ENCODE measurements at regions not wholly inside any gene's neighbourhood (a gene's known extent, or its start where the extent isn't known, plus 50 kb on each side); places are given as distances from the start of the nearest gene placed in this dataset.

GRCh38 chr20:60087563-60088105 is 129.4 kb downstream of the CDH26 start:
- Histone ChIP-seq H3K9me3 (ENCODE audit: control insufficient read depth, insufficient read depth, low read length) (0 out of 2 replicates have a peak, but pooled peaks cover 3% of the 10 kb centered on the region), H3K4me3 (ENCODE audit: low read depth, low read length) (no peak overlapping the region; the same call in 1 of the 2 replicates), H3K27ac (ENCODE audit: low read depth, low read length) (no peak overlapping the region), H3K27me3 (ENCODE audit: control insufficient read depth, insufficient read depth, low read length) (peaks cover 25% of the 10 kb centered on the region)
- ChIA-PET POLR2A (interaction anchor here (1.0 kb wide), 1 partner anchor 25 kb away, joined by 7 read pairs; no protein-coding TSS in a partner anchor), CTCF (no interaction called here)
- DNase-seq (ENCODE audit: low read depth, low spot score), result no peak
- TF ChIP-seq, protein P1, sequence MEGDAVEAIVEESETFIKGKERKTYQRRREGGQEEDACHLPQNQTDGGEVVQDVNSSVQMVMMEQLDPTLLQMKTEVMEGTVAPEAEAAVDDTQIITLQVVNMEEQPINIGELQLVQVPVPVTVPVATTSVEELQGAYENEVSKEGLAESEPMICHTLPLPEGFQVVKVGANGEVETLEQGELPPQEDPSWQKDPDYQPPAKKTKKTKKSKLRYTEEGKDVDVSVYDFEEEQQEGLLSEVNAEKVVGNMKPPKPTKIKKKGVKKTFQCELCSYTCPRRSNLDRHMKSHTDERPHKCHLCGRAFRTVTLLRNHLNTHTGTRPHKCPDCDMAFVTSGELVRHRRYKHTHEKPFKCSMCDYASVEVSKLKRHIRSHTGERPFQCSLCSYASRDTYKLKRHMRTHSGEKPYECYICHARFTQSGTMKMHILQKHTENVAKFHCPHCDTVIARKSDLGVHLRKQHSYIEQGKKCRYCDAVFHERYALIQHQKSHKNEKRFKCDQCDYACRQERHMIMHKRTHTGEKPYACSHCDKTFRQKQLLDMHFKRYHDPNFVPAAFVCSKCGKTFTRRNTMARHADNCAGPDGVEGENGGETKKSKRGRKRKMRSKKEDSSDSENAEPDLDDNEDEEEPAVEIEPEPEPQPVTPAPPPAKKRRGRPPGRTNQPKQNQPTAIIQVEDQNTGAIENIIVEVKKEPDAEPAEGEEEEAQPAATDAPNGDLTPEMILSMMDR (IDR thresholded peaks at IDR 0.05; ENCODE audit: low read depth, low read length), result no peak

DNA sequence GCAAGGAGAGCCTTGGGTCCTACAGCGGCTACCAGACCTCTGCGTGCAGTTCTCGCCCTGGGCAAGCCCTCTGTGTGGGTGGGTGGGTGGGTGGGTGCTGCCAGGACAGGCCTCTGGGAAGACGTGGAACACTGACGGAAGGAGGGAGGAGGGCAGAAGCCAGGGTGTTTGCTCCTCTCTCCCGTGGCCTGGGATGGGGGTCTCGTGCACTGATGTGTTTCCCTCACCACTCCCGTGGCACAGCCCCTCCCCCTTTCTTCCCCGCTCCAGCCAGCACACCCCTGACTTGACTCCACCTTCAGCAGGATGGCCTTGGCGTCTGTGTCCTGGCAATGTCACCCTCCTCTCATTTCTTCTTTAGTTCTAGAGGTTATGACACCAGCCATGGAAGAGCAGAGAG is 130.0 kb downstream of the CDH26 start:
- ChIA-PET POLR2A (interaction anchor here (1.0 kb wide), 1 partner anchor 26 kb away, joined by 7 read pairs; no protein-coding TSS in a partner anchor), CTCF (no interaction called here)
- H3K27ac ChIP-seq (ENCODE audit: low read depth, low read length), result no peak overlapping the region
- TF ChIP-seq, protein P1 (IDR thresholded peaks at IDR 0.05; ENCODE audit: low read depth, low read length), result no peak
- no peak for DNase-seq (ENCODE audit: low read depth, low spot score)
- no peak overlapping the region for H3K4me3 ChIP-seq (ENCODE audit: low read depth, low read length)
- H3K9me3 ChIP-seq (ENCODE audit: control insufficient read depth, insufficient read depth, low read length), result peaks cover 3% of the 10 kb centered on the region; the same call in 1 of the 2 replicates
- H3K27me3 ChIP-seq (ENCODE audit: control insufficient read depth, insufficient read depth, low read length), result peaks cover 27% of the 10 kb centered on the region

DNA sequence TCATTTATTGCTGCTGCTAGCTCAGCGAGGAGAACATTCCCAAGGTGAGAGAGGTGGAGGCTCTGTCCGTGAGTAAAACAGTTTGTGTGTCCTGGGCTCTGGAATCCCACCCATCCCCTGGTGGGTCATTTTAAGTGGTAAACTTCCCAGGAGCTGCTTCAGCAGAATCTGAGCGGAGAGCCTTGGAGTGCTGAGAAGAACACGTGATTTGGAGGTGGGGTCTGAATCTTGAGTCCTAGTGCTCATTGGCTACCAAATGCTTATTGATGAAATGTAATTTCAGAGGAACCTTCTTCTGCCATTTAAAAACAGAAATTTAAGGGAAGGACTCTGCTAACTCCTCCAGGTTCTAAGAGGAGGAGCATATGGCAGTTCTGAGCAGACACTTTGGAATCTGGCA is 132.4 kb downstream of the CDH26 start:
- TF ChIP-seq, protein P1 (IDR thresholded peaks at IDR 0.05; ENCODE audit: low read depth, low read length), result no peak
- Histone ChIP-seq H3K9me3 (ENCODE audit: control insufficient read depth, insufficient read depth, low read length) (peaks cover 3% of the 10 kb centered on the region; the same call in 1 of the 2 replicates), H3K4me3 (ENCODE audit: low read depth, low read length) (no peak overlapping the region), H3K27me3 (ENCODE audit: control insufficient read depth, insufficient read depth, low read length) (peaks cover 24% of the 10 kb centered on the region), H3K27ac (ENCODE audit: low read depth, low read length) (no peak overlapping the region)
- ChIA-PET POLR2A (no interaction called here), CTCF (no interaction called here)
- no peak for DNase-seq (ENCODE audit: low read depth, low spot score)

GRCh38 chr20:60091305-60091704 is 133.1 kb downstream of the CDH26 start:
- H3K27ac ChIP-seq (ENCODE audit: low read depth, low read length), result no peak overlapping the region
- H3K9me3 ChIP-seq (ENCODE audit: control insufficient read depth, insufficient read depth, low read length), result peaks cover 3% of the 10 kb centered on the region; the same call in 1 of the 2 replicates
- peaks cover 18% of the 10 kb centered on the region for H3K27me3 ChIP-seq (ENCODE audit: control insufficient read depth, insufficient read depth, low read length)
- TF ChIP-seq, protein P1 (IDR thresholded peaks at IDR 0.05; ENCODE audit: low read depth, low read length), result no peak
- ChIA-PET CTCF (no interaction called here), POLR2A (no interaction called here)
- DNase-seq (ENCODE audit: low read depth, low spot score), result no peak
- no peak overlapping the region for H3K4me3 ChIP-seq (ENCODE audit: low read depth, low read length)

GRCh38 chr20:60091861-60092260 is 133.6 kb downstream of the CDH26 start:
- no peak for DNase-seq (ENCODE audit: low read depth, low spot score)
- H3K27me3 ChIP-seq (ENCODE audit: control insufficient read depth, insufficient read depth, low read length), result peaks cover 13% of the 10 kb centered on the region
- ChIA-PET CTCF (no interaction called here), POLR2A (no interaction called here)
- H3K27ac ChIP-seq (ENCODE audit: low read depth, low read length), result no peak overlapping the region
- no peak overlapping the region for H3K4me3 ChIP-seq (ENCODE audit: low read depth, low read length)
- peaks cover 3% of the 10 kb centered on the region; the same call in 1 of the 2 replicates for H3K9me3 ChIP-seq (ENCODE audit: control insufficient read depth, insufficient read depth, low read length)
- TF ChIP-seq, protein P1 (IDR thresholded peaks at IDR 0.05; ENCODE audit: low read depth, low read length), result no peak

Data from AG04450 (cell line).